ENCODE measurements at regions not wholly inside any gene's neighbourhood (a gene's known extent, or its start where the extent isn't known, plus 50 kb on each side); places are given as distances from the start of the nearest gene placed in this dataset.

- TF ChIP-seq CTCF (IDR thresholded peaks at IDR 0.05; ENCODE audit: low read depth, low read length): no peak
- no peak overlapping the region for H3K4me3 ChIP-seq (replicated peaks in 1 of 2; ENCODE audit: low read depth in 2 of 2, low read length in 2 of 2)
- no peak for DNase-seq (ENCODE audit: low read depth in 2 of 2)
Measured at GRCh38 chr2:125092276-125093009, 1067.4 kb downstream of the CNTNAP5 start.

DNA sequence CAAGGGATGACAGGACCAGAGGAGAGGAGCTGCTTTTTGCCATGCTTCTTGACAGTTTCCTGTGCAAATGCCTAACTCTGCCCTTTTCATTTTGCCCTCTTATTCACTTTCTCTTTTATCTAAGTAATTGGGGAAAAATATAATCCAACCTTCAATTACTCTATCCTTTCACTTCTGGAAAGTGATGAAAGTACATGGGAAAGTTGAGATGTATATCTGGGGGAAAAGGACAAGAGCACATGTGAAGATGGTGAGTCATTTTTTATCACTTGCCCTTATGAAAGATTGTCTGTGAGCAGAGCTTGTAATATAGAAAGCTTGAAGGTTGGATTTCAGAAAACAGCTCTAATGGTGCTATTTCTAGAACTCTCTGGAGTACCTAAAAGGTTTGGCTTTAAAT is 1070.7 kb downstream of the CNTNAP5 start:
- H3K4me3 ChIP-seq (replicated peaks in 1 of 2; ENCODE audit: low read depth in 2 of 2, low read length in 2 of 2): no peak overlapping the region
- no peak for DNase-seq (ENCODE audit: low read depth in 2 of 2)
- no peak for TF ChIP-seq CTCF (IDR thresholded peaks at IDR 0.05; ENCODE audit: low read depth, low read length)

DNA sequence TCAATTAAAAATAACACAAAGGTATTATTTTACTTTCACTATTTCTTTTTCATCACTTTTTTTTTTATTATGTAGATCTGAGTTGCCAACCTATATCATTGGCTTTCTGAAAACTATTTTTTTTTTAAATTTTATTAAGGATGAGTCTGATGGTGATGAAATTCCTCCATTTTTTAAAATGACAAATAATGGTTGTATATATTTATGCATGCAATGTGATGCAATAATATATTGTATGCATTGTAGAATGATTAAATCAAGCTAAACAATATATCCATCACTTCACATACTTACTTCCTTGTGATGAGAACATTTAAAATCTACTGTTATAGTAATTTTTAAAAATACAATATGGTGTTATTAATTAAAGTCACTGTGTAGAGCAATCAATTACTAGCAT is 1081.6 kb downstream of the CNTNAP5 start:
- H3K4me3 ChIP-seq (replicated peaks in 1 of 2; ENCODE audit: low read depth in 2 of 2, low read length in 2 of 2): no peak overlapping the region
- TF ChIP-seq CTCF (IDR thresholded peaks at IDR 0.05; ENCODE audit: low read depth, low read length): no peak
- DNase-seq (ENCODE audit: low read depth in 2 of 2): no peak

DNA sequence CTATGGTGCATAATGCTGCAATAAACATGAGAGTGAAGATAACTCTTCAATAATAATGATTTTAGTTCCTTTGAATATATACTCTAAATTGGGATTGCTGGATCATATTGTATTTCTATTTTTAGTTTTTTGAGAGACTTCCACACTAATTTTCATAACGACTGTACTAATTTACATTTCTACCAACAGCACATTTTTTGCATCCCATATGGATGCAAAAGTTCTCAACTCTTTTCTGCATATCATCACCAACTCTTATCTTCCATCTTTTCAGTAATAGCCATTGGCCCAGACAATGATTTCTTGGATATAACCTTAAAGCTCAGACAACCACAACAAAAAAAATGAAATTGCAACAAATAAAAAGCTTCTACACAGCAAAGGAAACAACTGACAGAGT is 1082.4 kb downstream of the CNTNAP5 start:
- TF ChIP-seq CTCF (IDR thresholded peaks at IDR 0.05; ENCODE audit: low read depth, low read length): no peak
- DNase-seq (ENCODE audit: low read depth in 2 of 2): no peak
- H3K4me3 ChIP-seq (replicated peaks in 1 of 2; ENCODE audit: low read depth in 2 of 2, low read length in 2 of 2): no peak overlapping the region

DNA sequence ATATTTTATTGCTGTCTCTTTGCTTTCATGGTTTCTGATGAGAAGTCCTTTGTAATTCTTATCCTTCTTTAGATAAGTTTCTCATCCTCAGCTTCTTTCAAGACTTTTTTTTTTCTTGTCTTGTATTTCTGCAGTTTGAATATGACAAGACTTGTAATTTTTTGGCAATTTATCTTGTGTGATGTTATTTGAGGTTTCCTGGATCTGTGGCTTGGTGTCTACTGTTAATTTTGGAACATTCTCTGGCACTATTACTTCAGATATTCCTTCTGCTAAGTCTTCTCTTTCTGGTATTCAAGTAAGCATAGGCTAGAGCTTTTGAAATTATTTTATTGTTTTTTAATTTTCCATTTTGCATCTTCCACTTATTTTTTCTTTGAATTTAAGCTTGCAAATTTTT is 1083.2 kb downstream of the CNTNAP5 start:
- no peak for DNase-seq (ENCODE audit: low read depth in 2 of 2)
- H3K4me3 ChIP-seq (replicated peaks in 1 of 2; ENCODE audit: low read depth in 2 of 2, low read length in 2 of 2): no peak overlapping the region
- TF ChIP-seq CTCF (IDR thresholded peaks at IDR 0.05; ENCODE audit: low read depth, low read length): no peak

DNA sequence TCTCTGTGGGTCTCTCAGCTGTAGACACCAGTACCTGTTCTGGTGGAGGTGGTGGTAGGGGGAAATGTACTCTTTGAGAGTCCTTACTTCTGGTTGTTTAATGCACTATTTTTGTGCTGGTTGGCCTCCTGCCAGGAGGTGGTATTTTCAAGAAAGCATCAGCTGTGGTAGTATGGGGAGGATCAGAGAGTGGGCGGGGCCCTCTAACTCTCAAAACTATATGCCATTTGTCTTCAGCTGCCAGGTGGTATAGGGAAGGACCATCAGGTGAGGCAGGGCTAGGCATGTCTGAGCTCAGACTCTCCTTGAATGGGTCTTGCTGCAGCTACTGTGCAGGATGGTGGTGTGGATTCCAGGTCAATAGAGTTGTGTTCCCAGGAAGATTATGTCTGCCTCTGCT is 1100.8 kb downstream of the CNTNAP5 start:
- H3K4me3 ChIP-seq (replicated peaks in 1 of 2; ENCODE audit: low read depth in 2 of 2, low read length in 2 of 2): no peak overlapping the region
- TF ChIP-seq CTCF (IDR thresholded peaks at IDR 0.05; ENCODE audit: low read depth, low read length): no peak
- no peak for DNase-seq (ENCODE audit: low read depth in 2 of 2)

DNA sequence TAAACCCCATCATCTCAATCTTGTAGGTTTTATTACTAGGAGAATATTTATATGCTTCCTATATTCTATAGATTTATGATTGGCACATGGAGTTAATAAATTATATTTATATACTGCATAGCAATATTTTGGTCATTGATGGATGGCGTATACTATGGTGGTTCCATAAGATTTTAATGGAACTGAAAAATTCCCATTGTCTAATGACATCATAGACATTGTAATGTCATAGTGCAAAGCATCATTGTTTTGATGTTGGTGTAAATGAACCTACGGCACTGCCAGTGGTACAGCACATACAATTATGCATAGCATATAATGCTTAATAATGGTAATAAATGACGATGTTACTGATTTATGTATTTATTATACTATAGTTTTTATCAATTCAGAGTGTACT is 1135.9 kb downstream of the CNTNAP5 start:
- no peak for TF ChIP-seq CTCF (IDR thresholded peaks at IDR 0.05; ENCODE audit: low read depth, low read length)
- H3K4me3 ChIP-seq (replicated peaks in 1 of 2; ENCODE audit: low read depth in 2 of 2, low read length in 2 of 2): no peak overlapping the region
- no peak for DNase-seq (ENCODE audit: low read depth in 2 of 2)
